Neural progenitor cell (in vitro differentiated cells): ENCODE measurements at regions not wholly inside any gene's neighbourhood (a gene's known extent, or its start where the extent isn't known, plus 50 kb on each side); places are given as distances from the start of the nearest gene placed in this dataset.

Source experiments
- DNase-seq: peaks from one replicate; pipeline ENCODE4 v3.0.0-alpha.2; 2016; ENCODE audit warnings: low spot score
- H2AFZ ChIP-seq: fragments of 200-600 bp; sonication (generic); replicated peaks from 2 replicates; pipeline ENCODE4 v1.6.1; 2016; ENCODE audit warnings: antibody characterized with exemption
- H3F3A ChIP-seq: fragments of 200-600 bp; sonication (generic); 2 replicates; pipeline ENCODE4 v1.6.1; 2016; ENCODE audit warnings: antibody characterized with exemption, low read depth
- H3K27ac ChIP-seq: fragments of 200-600 bp; sonication (generic); 2 replicates; pipeline ENCODE4 v1.5.1; 2016; ENCODE audit warnings: mild to moderate bottlenecking
- H3K27me3 ChIP-seq: fragments of 200-600 bp; sonication (generic); 2 replicates; pipeline ENCODE4 v1.6.1; 2016; ENCODE audit warnings: mild to moderate bottlenecking, moderate library complexity
- H3K36me3 ChIP-seq: fragments of 200-600 bp; sonication (generic); 2 replicates; pipeline ENCODE4 v1.5.1; 2016
- H3K4me1 ChIP-seq: fragments of 200-600 bp; sonication (generic); 2 replicates; pipeline ENCODE4 v1.6.1; 2016; ENCODE audit warnings: mixed run types
- H3K4me2 ChIP-seq: fragments of 200-600 bp; sonication (generic); 2 replicates; pipeline ENCODE4 v1.6.1; 2016
- H3K4me3 ChIP-seq: fragments of 200-600 bp; sonication (generic); 2 replicates; pipeline ENCODE4 v1.5.1; 2016
- H3K79me2 ChIP-seq: fragments of 200-600 bp; sonication (generic); 2 replicates; pipeline ENCODE4 v1.6.1; 2016; ENCODE audit warnings: low read depth
- H3K9ac ChIP-seq: fragments of 200-600 bp; sonication (generic); 2 replicates; pipeline ENCODE4 v1.6.1; 2016
- H3K9me3 ChIP-seq: fragments of 200-600 bp; sonication (generic); 2 replicates; pipeline ENCODE4 v1.5.1; 2016; ENCODE audit warnings: low read depth
- H4K20me1 ChIP-seq: fragments of 200-600 bp; sonication (generic); 2 replicates; pipeline ENCODE4 v1.6.1; 2016; ENCODE audit warnings: low read depth
- H3K27ac Mint-ChIP-seq: 3 replicates; pipeline ENCODE4 v1.8.0; 2021; ENCODE audit warnings: mixed read lengths
- H3K27me3 Mint-ChIP-seq: 2 replicates; pipeline ENCODE4 v1.8.0; 2022; ENCODE audit warnings: low read depth, mild to moderate bottlenecking, inconsistent platforms, moderate library complexity, mixed read lengths; ENCODE audit not compliant: insufficient read depth
- H3K36me3 Mint-ChIP-seq: 3 replicates; pipeline ENCODE4 v1.8.0; 2021; ENCODE audit warnings: mixed read lengths
- H3K4me1 Mint-ChIP-seq: 3 replicates; pipeline ENCODE4 v1.8.0; 2021; ENCODE audit warnings: mixed read lengths
- H3K4me3 Mint-ChIP-seq: 3 replicates; pipeline ENCODE4 v1.8.0; 2021; ENCODE audit warnings: mild to moderate bottlenecking, moderate library complexity, mixed read lengths
- H3K9me3 Mint-ChIP-seq: 3 replicates; pipeline ENCODE4 v1.8.0; 2020; ENCODE audit warnings: mixed read lengths
- CTCF ChIP-seq: fragments of 200-600 bp; sonication (generic); IDR thresholded peaks from 2 replicates; pipeline ENCODE4 v1.5.1; 2017; ENCODE audit warnings: antibody characterized with exemption, mild to moderate bottlenecking
- EZH2 ChIP-seq: fragments of 200-600 bp; sonication (generic); IDR thresholded peaks from 2 replicates; pipeline ENCODE4 v1.6.1; 2017; ENCODE audit warnings: antibody characterized with exemption, mild to moderate bottlenecking, moderate library complexity
- EZH2phosphoT487 ChIP-seq: fragments of 200-600 bp; sonication (generic); IDR thresholded peaks from 2 replicates; pipeline ENCODE4 v1.6.1; 2017; ENCODE audit warnings: antibody characterized with exemption

- Histone ChIP-seq H3K9me3 (no peaks in the 10 kb centered on the region), H3K27ac (no peak overlapping the region), H3K79me2 (no peaks in the 10 kb centered on the region), H2AFZ (no peak overlapping the region), H4K20me1 (no peaks in the 10 kb centered on the region), H3K4me2 (no peak overlapping the region), H3K9ac (no peak overlapping the region), H3K27me3 (no peaks in the 10 kb centered on the region), H3K36me3 (no peaks in the 10 kb centered on the region), H3K4me1 (peaks cover 17% of the 10 kb centered on the region), H3F3A (peaks cover 28% of the 10 kb centered on the region), H3K4me3 (no peak overlapping the region)
- Mint-ChIP-seq H3K27ac (no peak overlapping the region), H3K36me3 (no peaks in the 10 kb centered on the region), H3K4me3 (no peak overlapping the region), H3K9me3 (no peaks in the 10 kb centered on the region), H3K27me3 (peaks cover 6% of the 10 kb centered on the region), H3K4me1 (peaks cover 34% of the 10 kb centered on the region)
- TF ChIP-seq EZH2 (no peak), EZH2phosphoT487 (no peak)
- DNase-seq = no peak
These were observed 82.3 kb downstream of the GPX5 start for GRCh38 chr6:28607990-28608389.

- TF ChIP-seq EZH2 (no peak), EZH2phosphoT487 (no peak), CTCF (no peak)
- Histone ChIP-seq H3K4me1 (peaks cover 17% of the 10 kb centered on the region), H3K36me3 (no peaks in the 10 kb centered on the region), H3F3A (peaks cover 22% of the 10 kb centered on the region), H3K27ac (no peak overlapping the region), H3K27me3 (no peaks in the 10 kb centered on the region), H4K20me1 (no peaks in the 10 kb centered on the region), H3K79me2 (no peaks in the 10 kb centered on the region), H3K4me3 (no peak overlapping the region), H2AFZ (no peak overlapping the region), H3K9ac (no peak overlapping the region), H3K9me3 (no peaks in the 10 kb centered on the region), H3K4me2 (no peak overlapping the region)
- Mint-ChIP-seq H3K27ac (no peak overlapping the region), H3K9me3 (no peaks in the 10 kb centered on the region), H3K36me3 (no peaks in the 10 kb centered on the region), H3K27me3 (peaks cover 6% of the 10 kb centered on the region), H3K4me3 (no peak overlapping the region), H3K4me1 (peaks cover 31% of the 10 kb centered on the region)
- no peak for DNase-seq
These were observed 84.0 kb downstream of the GPX5 start for GRCh38 chr6:28609672-28610071.

- H3K27ac Mint-ChIP-seq = no peak overlapping the region
- TF ChIP-seq CTCF (no peak), EZH2phosphoT487 (no peak), EZH2 (no peak)
- Histone ChIP-seq H3K4me2 (no peak overlapping the region), H3K4me3 (no peak overlapping the region), H3K27ac (no peak overlapping the region), H3K4me1 (peaks cover 26% of the 10 kb centered on the region), H4K20me1 (no peaks in the 10 kb centered on the region), H3K36me3 (no peaks in the 10 kb centered on the region), H3K27me3 (peaks cover 13% of the 10 kb centered on the region), H3K9ac (no peak overlapping the region), H3F3A (peaks cover 12% of the 10 kb centered on the region), H3K79me2 (no peaks in the 10 kb centered on the region), H3K9me3 (no peaks in the 10 kb centered on the region), H2AFZ (peak overlapping the region; percentile 30)
- no peaks in the 10 kb centered on the region for H3K36me3 Mint-ChIP-seq
- peaks cover 27% of the 10 kb centered on the region for H3K4me1 Mint-ChIP-seq
- no peak for DNase-seq
- no peaks in the 10 kb centered on the region for H3K9me3 Mint-ChIP-seq
- peaks cover 2% of the 10 kb centered on the region for H3K27me3 Mint-ChIP-seq
- no peak overlapping the region for H3K4me3 Mint-ChIP-seq
These were observed 89.9 kb downstream of the GPX5 start for GRCh38 chr6:28615616-28615954.

GRCh38 chr6:28615955-28616747, 90.5 kb downstream of the GPX5 start:
- DNase-seq = peak; percentile 26
- TF ChIP-seq CTCF = no peak
- no peak for TF ChIP-seq EZH2phosphoT487
- TF ChIP-seq EZH2 = no peak
- H3K36me3 ChIP-seq = no peaks in the 10 kb centered on the region
- peak overlapping the region; percentile 5 for H3K4me2 ChIP-seq
- no peaks in the 10 kb centered on the region for H3K9me3 Mint-ChIP-seq
- H3K4me1 ChIP-seq = peaks cover 32% of the 10 kb centered on the region
- H3K27ac ChIP-seq = no peak overlapping the region
- H2AFZ ChIP-seq = peak overlapping the region; percentile 30
- H3K4me3 Mint-ChIP-seq = no peak overlapping the region
- H3K27ac Mint-ChIP-seq = no peak overlapping the region
- H4K20me1 ChIP-seq = no peaks in the 10 kb centered on the region
- no peak overlapping the region for H3K4me3 ChIP-seq
- peaks cover 4% of the 10 kb centered on the region for H3K27me3 Mint-ChIP-seq
- no peaks in the 10 kb centered on the region for H3K79me2 ChIP-seq
- H3K9ac ChIP-seq = no peak overlapping the region
- H3F3A ChIP-seq = peaks cover 12% of the 10 kb centered on the region
- no peaks in the 10 kb centered on the region for H3K36me3 Mint-ChIP-seq
- peaks cover 31% of the 10 kb centered on the region for H3K4me1 Mint-ChIP-seq
- no peaks in the 10 kb centered on the region for H3K9me3 ChIP-seq
- H3K27me3 ChIP-seq = peaks cover 13% of the 10 kb centered on the region
